ENCODE measurements at regions not wholly inside any gene's neighbourhood (a gene's known extent, or its start where the extent isn't known, plus 50 kb on each side); places are given as distances from the start of the nearest gene placed in this dataset.

- TF ChIP-seq CTCF (IDR thresholded peaks at IDR 0.05 in 2 of 3, conservative IDR thresholded peaks at IDR 0.05 in 1 of 3; ENCODE audit: insufficient read depth in 2 of 3, low read depth in 1 of 3, low read length in 3 of 3), result no peak
- TF ChIP-seq SNAPC5 (CRISPR knock-in tag; IDR thresholded peaks at IDR 0.05), result no peak
- no peak for TF ChIP-seq ZNF143 (CRISPR knock-in tag; IDR thresholded peaks at IDR 0.05)
- no peak for TF ChIP-seq CXXC5 (CRISPR knock-in tag; IDR thresholded peaks at IDR 0.05)
Measured at GRCh38 chr2:239684996-239685395, 284.2 kb upstream of the HDAC4 start.
